Esophagus muscularis mucosa (tissue), 4 donors: ENCODE measurements at regions not wholly inside any gene's neighbourhood (a gene's known extent, or its start where the extent isn't known, plus 50 kb on each side); places are given as distances from the start of the nearest gene placed in this dataset.

Source experiments
- CTCF ChIP-seq, 3 experiments: fragments of 200-600 bp in 2 of 3; fragments of 450-650 bp in 1 of 3; sonication (generic) in 2 of 3; IDR thresholded peaks; one replicate each; pipeline ENCODE4 v1.5.1; 2017 to 2019; ENCODE audit warnings: antibody characterized with exemption in 3 of 3, mild to moderate bottlenecking in 2 of 3, moderate library complexity in 1 of 3
- EP300 ChIP-seq: sonication (generic); formaldehyde crosslinking; IDR thresholded peaks from one replicate; pipeline ENCODE4 v1.6.1; 2017; ENCODE audit warnings: antibody characterized with exemption
- POLR2A ChIP-seq: fragments of 450-650 bp; IDR thresholded peaks from one replicate; pipeline ENCODE4 v1.6.1; 2017; ENCODE audit warnings: antibody characterized with exemption, moderate library complexity, mild to moderate bottlenecking, low read depth

GRCh38 chr19:20279516-20279915 lies 112.5 kb downstream of the ZNF486 start:
- no peak for TF ChIP-seq CTCF (IDR thresholded peaks at IDR 0.05)
- no peak for TF ChIP-seq POLR2A
- no peak for TF ChIP-seq EP300
